WTC11 (cell line): ENCODE measurements at regions not wholly inside any gene's neighbourhood (a gene's known extent, or its start where the extent isn't known, plus 50 kb on each side); places are given as distances from the start of the nearest gene placed in this dataset.

Experiments
- ATAC-seq: fragments of 200-7000 bp; cut with Tn5 transposase; 2 replicates; pipeline ENCODE4 v1.10.0; 2021; ENCODE audit warnings: mild to moderate bottlenecking, moderate library complexity
- CTCF ChIA-PET: fragments of 300-600 bp; sonication (Branson Sonifier 250); formaldehyde crosslinking; loops from one replicate; lab custom pipeline; 2021; ENCODE audit warnings: antibody characterized with exemption; lab: Charles Lee
- POLR2A ChIA-PET: fragments of 350-600 bp; sonication (Branson Sonifier 250); formaldehyde crosslinking; loops from one replicate; lab custom pipeline; 2021; ENCODE audit warnings: antibody characterized with exemption; lab: Charles Lee
- DNase-seq: peaks from one replicate; pipeline ENCODE4 v3.0.0; 2021; ENCODE audit warnings: low spot score
- H3K27ac Mint-ChIP-seq: 2 replicates; pipeline ENCODE4 v1.8.0; 2021; ENCODE audit warnings: mixed read lengths
- H3K27me3 Mint-ChIP-seq: 2 replicates; pipeline ENCODE4 v1.8.0; 2021; ENCODE audit warnings: low read depth, mild to moderate bottlenecking, moderate library complexity, mixed read lengths
- H3K36me3 Mint-ChIP-seq: 2 replicates; pipeline ENCODE4 v1.8.0; 2021; ENCODE audit warnings: mixed read lengths
- H3K4me1 Mint-ChIP-seq: 2 replicates; pipeline ENCODE4 v1.8.0; 2022; ENCODE audit warnings: mixed read lengths
- H3K4me3 Mint-ChIP-seq: 2 replicates; pipeline ENCODE4 v1.8.0; 2021; ENCODE audit warnings: mild to moderate bottlenecking, moderate library complexity, mixed read lengths
- H3K9me3 Mint-ChIP-seq: 2 replicates; pipeline ENCODE4 v1.8.0; 2021; ENCODE audit warnings: mixed read lengths
- CTCF ChIP-seq: fragments of 200-600 bp; IDR thresholded peaks from 2 replicates; pipeline ENCODE4 v1.8.0; 2022; ENCODE audit warnings: antibody characterized with exemption
- FOXK1 ChIP-seq: sonication (generic); formaldehyde crosslinking; IDR thresholded peaks from 2 replicates; pipeline ENCODE4 v1.8.0; 2022; ENCODE audit warnings: mild to moderate bottlenecking, moderate library complexity, missing genetic modification reagents
- GTF2I ChIP-seq: fragments of 250-450 bp; sonication (Bioruptor Pico); conservative IDR thresholded peaks from 2 replicates; pipeline ENCODE4 v1.4.0; 2021; ENCODE audit warnings: mild to moderate bottlenecking
- HMGXB4 ChIP-seq: sonication (generic); formaldehyde crosslinking; IDR thresholded peaks from 2 replicates; pipeline ENCODE4 v1.8.1; 2023; ENCODE audit warnings: mild to moderate bottlenecking, moderate library complexity, missing genetic modification reagents
- MYBL2 ChIP-seq: sonication (generic); formaldehyde crosslinking; IDR thresholded peaks from 2 replicates; pipeline ENCODE4 v1.8.1; 2023; ENCODE audit warnings: mild to moderate bottlenecking, moderate library complexity, missing genetic modification reagents
- NR2C2 ChIP-seq: sonication (generic); formaldehyde crosslinking; IDR thresholded peaks from 2 replicates; pipeline ENCODE4 v1.8.0; 2022; ENCODE audit warnings: mild to moderate bottlenecking, missing genetic modification reagents
- PRRX2 ChIP-seq: fragments of 250-450 bp; sonication (Bioruptor Pico); IDR thresholded peaks from 2 replicates; pipeline ENCODE4 v1.8.0; 2021; ENCODE audit warnings: mild to moderate bottlenecking
- RORB ChIP-seq: fragments of 250-450 bp; sonication (Bioruptor Pico); IDR thresholded peaks from 2 replicates; pipeline ENCODE4 v1.9.0; 2021; ENCODE audit warnings: mild to moderate bottlenecking
- SOX15 ChIP-seq: fragments of 250-450 bp; sonication (Bioruptor Pico); IDR thresholded peaks from 2 replicates; pipeline ENCODE4 v1.9.0; 2021; ENCODE audit warnings: mild to moderate bottlenecking
- TP53 ChIP-seq: sonication (generic); formaldehyde crosslinking; IDR thresholded peaks from 2 replicates; pipeline ENCODE4 v1.8.1; 2023; ENCODE audit warnings: mild to moderate bottlenecking, missing genetic modification reagents
- USF2 ChIP-seq: sonication (generic); formaldehyde crosslinking; IDR thresholded peaks from 2 replicates; pipeline ENCODE4 v1.8.1; 2023; ENCODE audit warnings: mild to moderate bottlenecking, missing genetic modification reagents, moderate library complexity
- ZBTB43 ChIP-seq: sonication (generic); formaldehyde crosslinking; IDR thresholded peaks from 2 replicates; pipeline ENCODE4 v1.8.1; 2023; ENCODE audit warnings: mild to moderate bottlenecking, missing genetic modification reagents
- ZNF263 ChIP-seq: sonication (generic); formaldehyde crosslinking; IDR thresholded peaks from 2 replicates; pipeline ENCODE4 v1.8.1; 2022; ENCODE audit warnings: low read depth, mild to moderate bottlenecking, moderate library complexity, missing genetic modification reagents
- ZNF317 ChIP-seq: sonication (generic); formaldehyde crosslinking; IDR thresholded peaks from 2 replicates; pipeline ENCODE4 v1.8.1; 2023; ENCODE audit warnings: low read depth, mild to moderate bottlenecking, moderate library complexity, missing genetic modification reagents, borderline replicate concordance
- ZNF396 ChIP-seq: fragments of 250-450 bp; sonication (Bioruptor Pico); IDR thresholded peaks from 2 replicates; pipeline ENCODE4 v1.8.0; 2021; ENCODE audit warnings: mild to moderate bottlenecking, moderate library complexity, borderline replicate concordance
- ZNF416 ChIP-seq: fragments of 250-450 bp; sonication (Bioruptor Pico); IDR thresholded peaks from 2 replicates; pipeline ENCODE4 v1.9.0; 2021; ENCODE audit warnings: mild to moderate bottlenecking, inconsistent platforms

GRCh38 chr16:11403920-11404319 is 58.7 kb downstream of the RMI2 start (continued):
- TF ChIP-seq MYBL2, result no peak
- TF ChIP-seq SOX15 (CRISPR knock-in tag), result no peak
- TF ChIP-seq CTCF, result no peak
- TF ChIP-seq FOXK1 (CRISPR knock-in tag), result no peak

GRCh38 chr16:11404603-11405002 is 59.3 kb downstream of the RMI2 start:
- POLR2A ChIA-PET, result no interaction called here
- Mint-ChIP-seq H3K27ac (no peak overlapping the region), H3K9me3 (no peaks in the 10 kb centered on the region), H3K27me3 (no peaks in the 10 kb centered on the region), H3K4me1 (no peaks in the 10 kb centered on the region; the same call in 1 of the 2 replicates), H3K4me3 (no peak overlapping the region), H3K36me3 (no peaks in the 10 kb centered on the region)
- TF ChIP-seq ZNF416 (CRISPR knock-in tag), result no peak
- TF ChIP-seq SOX15 (CRISPR knock-in tag), result no peak
- CTCF ChIA-PET, result interaction anchor here (0.9 to 14.9 kb wide), 27 partner anchors 8 to 467 kb away, joined by 3 to 234 read pairs (median 6); partner anchors contain the start of genes LITAF, PRM3 and SOCS1
- no peak for DNase-seq
- ATAC-seq, result no peak

- Mint-ChIP-seq H3K36me3 (no peaks in the 10 kb centered on the region), H3K27me3 (no peaks in the 10 kb centered on the region)
- POLR2A ChIA-PET, result no interaction called here
Observed at GRCh38 chr16:11405331-11406176, 60.3 kb downstream of the RMI2 start.

GRCh38 chr16:11406177-11406560 is 60.9 kb downstream of the RMI2 start:
- Mint-ChIP-seq H3K27ac (no peak overlapping the region), H3K36me3 (no peaks in the 10 kb centered on the region), H3K4me3 (no peak overlapping the region), H3K4me1 (no peaks in the 10 kb centered on the region; the same call in 1 of the 2 replicates), H3K27me3 (no peaks in the 10 kb centered on the region), H3K9me3 (no peaks in the 10 kb centered on the region)
- no peak for ATAC-seq
- TF ChIP-seq MYBL2, result no peak
- TF ChIP-seq GTF2I, result no peak
- TF ChIP-seq ZNF396 (CRISPR knock-in tag), result no peak
- no peak for TF ChIP-seq HMGXB4 (CRISPR knock-in tag)
- TF ChIP-seq RORB (CRISPR knock-in tag), result no peak
- TF ChIP-seq PRRX2 (CRISPR knock-in tag), result no peak
- TF ChIP-seq ZBTB43, result no peak
- no peak for TF ChIP-seq TP53
- TF ChIP-seq ZNF317, result no peak
- no peak for TF ChIP-seq ZNF263 (CRISPR knock-in tag)
- no peak for TF ChIP-seq NR2C2
- no peak for TF ChIP-seq USF2 (CRISPR knock-in tag)
- DNase-seq, result no peak
- CTCF ChIA-PET, result interaction anchor here (0.5 to 14.9 kb wide), 26 partner anchors 9 to 662 kb away, joined by 3 to 234 read pairs (median 6); partner anchors contain the start of genes TXNDC11 and ZC3H7A
- POLR2A ChIA-PET, result no interaction called here

More at GRCh38 chr16:11405331-11406176, 60.3 kb downstream of the RMI2 start:
- Mint-ChIP-seq H3K9me3 (no peaks in the 10 kb centered on the region), H3K4me3 (no peak overlapping the region), H3K27ac (no peak overlapping the region), H3K4me1 (no peaks in the 10 kb centered on the region; the same call in 1 of the 2 replicates)
- CTCF ChIA-PET, result interaction anchor here (0.5 to 14.9 kb wide), 41 partner anchors 9 to 466 kb away, joined by 3 to 234 read pairs (median 4); partner anchors contain the start of genes LITAF, PRM3 and SOCS1
- peak; percentile 49; the same call in 1 of the 2 replicates for TF ChIP-seq CTCF
- no peak for TF ChIP-seq ZNF396 (CRISPR knock-in tag)
- peak; percentile 76 for ATAC-seq
- DNase-seq, result peak; percentile 86
